ES-I3 (cell line): ENCODE measurements at regions not wholly inside any gene's neighbourhood (a gene's known extent, or its start where the extent isn't known, plus 50 kb on each side); places are given as distances from the start of the nearest gene placed in this dataset.
"Not testable (repeated sequence)": the region's sequence is repeated elsewhere in the genome, so short reads cannot be mapped to it uniquely, and the experiment has no call there.

Experiments used
- H3K36me3 ChIP-seq: 2 replicates; pipeline ENCODE4 v1.6.1; 2013; ENCODE audit warnings: mild to moderate bottlenecking, low read length, control low read depth, moderate library complexity; ENCODE audit not compliant: insufficient read depth
- H3K4me1 ChIP-seq: 2 replicates; pipeline ENCODE4 v1.6.1; 2013; ENCODE audit warnings: mild to moderate bottlenecking, control low read depth, low read length; ENCODE audit not compliant: insufficient read depth
- H3K9ac ChIP-seq: 2 replicates; pipeline ENCODE4 v1.6.1; 2013; ENCODE audit warnings: low read depth, mild to moderate bottlenecking, low read length, moderate library complexity
- H3K9me3 ChIP-seq: 2 replicates; pipeline ENCODE4 v1.6.1; 2013; ENCODE audit warnings: mild to moderate bottlenecking, low read length, moderate library complexity; ENCODE audit not compliant: control insufficient read depth, insufficient read depth

- Histone ChIP-seq H3K9me3 (no peaks in the 10 kb centered on the region; the same call in 1 of the 2 replicates), H3K36me3 (no peaks in the 10 kb centered on the region; the same call in 1 of the 2 replicates), H3K4me1 (no peaks in the 10 kb centered on the region), H3K9ac (no peak overlapping the region)
Observed at GRCh38 chr19:23547156-23547555, 139.9 kb downstream of the ZNF675 start.

DNA sequence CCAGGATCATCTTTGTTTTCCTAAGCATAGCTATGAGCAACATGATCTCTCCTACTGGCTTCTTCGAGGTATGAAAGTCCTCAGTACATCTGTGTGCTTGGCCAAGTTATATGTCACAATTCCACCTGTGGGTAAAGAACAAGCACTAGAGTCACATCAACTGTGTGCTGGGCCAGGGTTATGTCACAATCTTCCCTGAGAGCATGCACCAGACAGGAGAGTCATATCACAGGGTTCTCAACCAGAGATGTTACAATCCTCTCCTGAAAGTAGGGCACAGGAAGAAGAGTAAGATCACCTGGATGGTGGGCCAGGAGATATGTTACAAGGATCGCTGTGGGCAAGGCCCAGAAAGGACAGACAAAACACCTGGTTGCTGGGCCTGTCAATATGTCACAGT, 143.7 kb downstream of the ZNF675 start:
- Histone ChIP-seq H3K9me3 (no peaks in the 10 kb centered on the region), H3K36me3 (no peaks in the 10 kb centered on the region; the same call in 1 of the 2 replicates), H3K4me1 (no peaks in the 10 kb centered on the region), H3K9ac (no peak overlapping the region)

- Histone ChIP-seq H3K9me3 (no peaks in the 10 kb centered on the region), H3K9ac (no peak overlapping the region), H3K4me1 (no peaks in the 10 kb centered on the region), H3K36me3 (no peaks in the 10 kb centered on the region; the same call in 1 of the 2 replicates)
Observed at GRCh38 chr19:23542562-23542961, 144.4 kb downstream of the ZNF675 start.

- no peak overlapping the region for H3K9ac ChIP-seq
- H3K4me1 ChIP-seq = no peaks in the 10 kb centered on the region
- no peaks in the 10 kb centered on the region for H3K36me3 ChIP-seq
- H3K9me3 ChIP-seq = no peaks in the 10 kb centered on the region
Observed at GRCh38 chr19:23541991-23542390, 145.0 kb downstream of the ZNF675 start.

GRCh38 chr19:23540180-23540579, 144.9 kb upstream of the ZNF91 start:
- H3K9me3 ChIP-seq, H3K4me1 ChIP-seq, H3K9ac ChIP-seq, H3K36me3 ChIP-seq: not testable (repeated sequence)

DNA sequence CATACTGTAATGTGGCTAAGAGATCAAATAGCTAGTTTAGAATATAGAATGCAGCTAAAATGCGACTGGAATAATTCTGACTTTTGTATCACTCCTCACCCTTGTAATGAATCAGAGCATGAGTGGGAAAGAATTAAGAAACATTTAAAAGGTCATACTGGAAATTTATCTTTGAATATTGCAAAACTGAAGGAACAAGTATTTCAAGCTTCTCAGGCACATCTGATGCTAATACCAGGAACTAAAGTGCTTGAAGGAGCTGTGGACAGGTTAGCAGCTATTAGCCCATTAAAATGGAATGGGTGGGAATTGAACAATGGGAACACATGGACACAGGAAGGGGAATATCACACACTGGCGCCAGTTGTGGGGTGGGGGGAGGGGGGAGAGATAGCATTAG, 144.2 kb upstream of the ZNF91 start:
- Histone ChIP-seq H3K9me3 (peaks cover 3% of the 10 kb centered on the region; the same call in 1 of the 2 replicates), H3K4me1 (no peaks in the 10 kb centered on the region), H3K36me3 (no peaks in the 10 kb centered on the region), H3K9ac (no peak overlapping the region)

DNA sequence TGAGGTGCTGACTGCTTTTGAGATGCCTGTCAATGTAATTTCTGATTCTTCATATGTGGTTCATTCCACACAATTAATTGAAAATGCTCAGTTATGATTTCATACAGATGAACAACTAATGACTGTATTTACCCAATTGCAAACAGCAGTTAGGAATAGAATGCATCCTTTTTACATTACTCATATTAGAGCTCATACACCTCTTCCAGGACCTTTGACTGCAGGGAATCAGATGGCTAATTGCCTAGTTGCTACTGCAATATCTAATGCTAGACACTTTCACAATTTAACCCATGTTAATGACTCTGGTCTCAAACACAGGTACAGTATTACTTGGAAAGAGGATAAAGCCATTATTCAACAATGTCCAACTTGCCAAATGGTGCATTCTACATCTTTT, 141.9 kb upstream of the ZNF91 start:
- not testable (repeated sequence) for H3K4me1 ChIP-seq, H3K36me3 ChIP-seq, H3K9me3 ChIP-seq, H3K9ac ChIP-seq

DNA sequence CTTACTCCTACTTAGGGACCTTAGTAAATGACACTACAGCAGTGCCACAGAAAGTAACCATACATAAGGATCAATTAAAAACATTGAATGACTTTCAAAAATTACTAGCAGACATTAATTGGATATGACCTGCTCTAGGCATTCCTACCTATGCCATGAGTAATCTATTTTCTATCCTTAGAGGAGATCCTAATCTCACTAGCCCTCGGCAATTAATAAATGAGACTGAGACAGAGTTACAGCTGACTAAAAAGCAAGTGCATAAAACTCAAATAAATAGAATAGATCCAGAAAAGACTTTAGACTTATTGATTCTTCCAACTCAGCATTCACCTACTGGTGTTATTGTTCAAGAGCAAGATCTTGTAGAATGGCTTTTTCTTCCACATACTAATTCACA, 141.1 kb upstream of the ZNF91 start:
- H3K9me3 ChIP-seq, H3K4me1 ChIP-seq, H3K36me3 ChIP-seq, H3K9ac ChIP-seq: not testable (repeated sequence)

DNA sequence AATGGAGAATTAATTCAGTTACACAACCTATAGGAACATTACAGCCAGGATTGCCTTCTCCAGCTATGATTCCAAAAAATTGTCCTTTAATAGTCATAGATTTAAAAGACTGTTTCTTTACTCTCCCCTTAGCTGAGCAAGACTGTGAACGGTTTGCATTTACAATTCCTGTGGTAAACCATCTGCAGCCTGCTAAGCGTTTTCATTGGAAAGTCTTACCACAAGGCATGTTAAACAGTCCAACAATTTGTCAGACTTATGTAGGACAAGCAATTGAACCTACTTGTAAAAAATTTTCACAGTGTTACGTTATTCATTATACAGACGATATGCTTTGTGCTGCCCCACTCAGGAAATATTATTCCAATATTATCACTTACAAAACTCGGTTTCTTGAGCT, 140.6 kb upstream of the ZNF91 start:
- not testable (repeated sequence) for H3K36me3 ChIP-seq, H3K9ac ChIP-seq, H3K9me3 ChIP-seq, H3K4me1 ChIP-seq

GRCh38 chr19:23533441-23533840, 138.2 kb upstream of the ZNF91 start:
- not testable (repeated sequence) for H3K9me3 ChIP-seq, H3K36me3 ChIP-seq, H3K9ac ChIP-seq, H3K4me1 ChIP-seq

- Histone ChIP-seq H3K9me3 (peaks cover 3% of the 10 kb centered on the region; the same call in 1 of the 2 replicates), H3K4me1 (no peaks in the 10 kb centered on the region), H3K36me3 (no peaks in the 10 kb centered on the region), H3K9ac (no peak overlapping the region)
Observed at GRCh38 chr19:23531976-23532375, 136.7 kb upstream of the ZNF91 start.

GRCh38 chr19:23531231-23531790, 136.0 kb upstream of the ZNF91 start:
- Histone ChIP-seq H3K36me3 (no peaks in the 10 kb centered on the region), H3K4me1 (no peaks in the 10 kb centered on the region), H3K9ac (no peak overlapping the region), H3K9me3 (peaks cover 3% of the 10 kb centered on the region; the same call in 1 of the 2 replicates)

DNA sequence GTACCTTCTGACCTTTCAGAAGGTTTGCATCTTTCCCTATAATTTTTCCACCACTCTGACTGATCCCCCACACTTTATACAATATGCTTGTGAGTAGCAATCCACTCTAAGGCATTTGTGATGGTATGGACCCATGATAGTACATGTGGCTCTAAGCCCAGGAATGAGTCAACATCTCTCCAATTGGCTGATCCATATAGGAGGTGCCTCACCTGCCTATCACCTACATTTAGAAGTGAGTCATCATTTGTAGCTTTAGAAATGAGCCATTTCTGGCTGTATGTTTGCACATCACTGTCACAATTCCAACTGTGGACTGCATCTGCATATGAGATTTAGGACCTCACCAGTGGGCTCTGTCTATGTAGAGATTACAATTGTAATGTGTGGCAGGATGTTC, 133.1 kb upstream of the ZNF91 start:
- Histone ChIP-seq H3K36me3 (no peaks in the 10 kb centered on the region), H3K4me1 (no peaks in the 10 kb centered on the region), H3K9me3 (no peaks in the 10 kb centered on the region)

GRCh38 chr19:23527797-23528196, 132.5 kb upstream of the ZNF91 start:
- no peaks in the 10 kb centered on the region for H3K9me3 ChIP-seq
- H3K4me1 ChIP-seq = no peaks in the 10 kb centered on the region
- no peaks in the 10 kb centered on the region for H3K36me3 ChIP-seq
- H3K9ac ChIP-seq = no peak overlapping the region

More for the DNA sequence above, 133.1 kb upstream of the ZNF91 start:
- H3K9ac ChIP-seq = no peak overlapping the region

DNA sequence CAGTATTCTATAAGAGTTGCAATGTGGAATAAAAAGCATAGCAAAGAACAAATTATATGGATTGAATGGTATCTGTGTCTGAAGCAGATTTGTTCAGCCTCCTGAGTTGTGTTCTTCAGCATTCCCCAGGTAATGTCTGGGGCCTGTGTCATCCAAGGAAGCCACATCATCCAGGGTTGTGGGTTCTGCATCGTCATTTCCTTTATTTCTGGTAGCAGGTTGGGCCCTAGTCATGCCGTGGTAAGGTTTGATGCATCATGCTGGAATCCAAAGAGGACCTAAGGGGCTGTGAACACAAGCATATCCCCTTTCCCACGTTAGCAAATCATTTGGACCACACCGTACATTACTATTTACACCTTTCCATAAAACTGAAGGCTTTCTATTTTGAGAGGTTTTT, 131.0 kb upstream of the ZNF91 start:
- H3K9me3 ChIP-seq = no peaks in the 10 kb centered on the region

More for the DNA sequence above, 131.0 kb upstream of the ZNF91 start:
- Histone ChIP-seq H3K9ac (no peak overlapping the region), H3K4me1 (no peaks in the 10 kb centered on the region), H3K36me3 (no peaks in the 10 kb centered on the region)
